Vagina (tissue), 2 donors: ENCODE measurements at regions not wholly inside any gene's neighbourhood (a gene's known extent, or its start where the extent isn't known, plus 50 kb on each side); places are given as distances from the start of the nearest gene placed in this dataset.

ENCODE experiments used
- DNase-seq, 2 donors: peaks; one replicate each; pipeline ENCODE4 v3.0.0-alpha.2; 2017; ENCODE audit errors: extremely low spot score in 2 of 2
- H3K27ac ChIP-seq: fragments of 200-600 bp; sonication (generic); one replicate; pipeline ENCODE4 v1.5.1; 2019
- H3K27me3 ChIP-seq: fragments of 200-600 bp; sonication (generic); one replicate; pipeline ENCODE4 v1.5.1; 2019
- H3K36me3 ChIP-seq, 2 donors: fragments of 200-600 bp; sonication (generic); one replicate each; pipeline ENCODE4 v1.5.1; 2017 to 2019
- H3K4me1 ChIP-seq: fragments of 200-600 bp; sonication (generic); one replicate; pipeline ENCODE4 v1.5.1; 2019
- H3K4me3 ChIP-seq, 2 donors: fragments of 200-600 bp; sonication (generic); 1 replicate in 1 of 2; 2 replicates in 1 of 2; pipeline ENCODE4 v1.5.1; 2016 to 2019
- H3K9me3 ChIP-seq: fragments of 200-600 bp; sonication (generic); one replicate; pipeline ENCODE4 v1.5.1; 2019
- POLR2A ChIP-seq, 2 donors: fragments of 450-650 bp; IDR thresholded peaks; one replicate each; pipeline ENCODE4 v1.6.1; 2017; ENCODE audit warnings: antibody characterized with exemption in 2 of 2, mild to moderate bottlenecking in 2 of 2, moderate library complexity in 2 of 2
- POLR2AphosphoS5 ChIP-seq, 2 donors: sonication (generic); formaldehyde crosslinking; IDR thresholded peaks; one replicate each; pipeline ENCODE4 v1.9.0; 2017; ENCODE audit warnings: antibody characterized with exemption in 2 of 2, mild to moderate bottlenecking in 2 of 2, low read depth in 1 of 2; ENCODE audit not compliant: insufficient read depth in 1 of 2
- intact Hi-C: fragments of 100-400 bp; cut with DNase I; formaldehyde crosslinking; loops from one replicate; pipeline ENCODE4 v1.15.1; 2023
- TF ChIP-seq, protein P1 (sequence below), 3 experiments: fragments of 450-650 bp in 2 of 3; fragments of 200-600 bp in 1 of 3; sonication (generic) in 1 of 3; IDR thresholded peaks; one replicate each; pipeline ENCODE4 v1.5.1; 2017 to 2019; ENCODE audit warnings: antibody characterized with exemption in 3 of 3, mild to moderate bottlenecking in 2 of 3, moderate library complexity in 2 of 3

DNA sequence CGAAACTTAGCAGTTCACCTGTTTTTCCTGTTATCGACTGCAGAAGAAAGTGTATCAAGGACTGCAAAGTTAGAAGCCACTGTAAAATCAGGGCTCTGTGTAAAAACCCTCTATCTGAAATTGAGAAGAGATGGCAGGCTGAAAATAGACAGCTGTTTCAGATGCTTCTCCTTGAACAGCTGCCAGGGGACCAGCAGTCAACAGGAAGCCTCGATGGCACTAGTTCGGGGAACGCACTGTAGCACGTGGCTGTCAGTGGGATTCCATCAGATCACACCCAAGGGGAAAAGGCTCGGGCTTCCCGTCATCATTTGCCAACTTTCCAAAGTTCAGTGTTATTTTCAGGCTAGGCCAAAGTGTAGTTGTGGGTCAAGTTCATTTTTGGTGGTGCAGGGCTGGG is 316.9 kb downstream of the TXNL1 start:
- H3K27me3 ChIP-seq: no peaks in the 10 kb centered on the region
- no peak for TF ChIP-seq POLR2A (IDR thresholded peaks at IDR 0.05)
- TF ChIP-seq POLR2AphosphoS5 (IDR thresholded peaks at IDR 0.05; ENCODE audit: insufficient read depth in 1 of 2, low read depth in 1 of 2): no peak
- TF ChIP-seq, protein P1, sequence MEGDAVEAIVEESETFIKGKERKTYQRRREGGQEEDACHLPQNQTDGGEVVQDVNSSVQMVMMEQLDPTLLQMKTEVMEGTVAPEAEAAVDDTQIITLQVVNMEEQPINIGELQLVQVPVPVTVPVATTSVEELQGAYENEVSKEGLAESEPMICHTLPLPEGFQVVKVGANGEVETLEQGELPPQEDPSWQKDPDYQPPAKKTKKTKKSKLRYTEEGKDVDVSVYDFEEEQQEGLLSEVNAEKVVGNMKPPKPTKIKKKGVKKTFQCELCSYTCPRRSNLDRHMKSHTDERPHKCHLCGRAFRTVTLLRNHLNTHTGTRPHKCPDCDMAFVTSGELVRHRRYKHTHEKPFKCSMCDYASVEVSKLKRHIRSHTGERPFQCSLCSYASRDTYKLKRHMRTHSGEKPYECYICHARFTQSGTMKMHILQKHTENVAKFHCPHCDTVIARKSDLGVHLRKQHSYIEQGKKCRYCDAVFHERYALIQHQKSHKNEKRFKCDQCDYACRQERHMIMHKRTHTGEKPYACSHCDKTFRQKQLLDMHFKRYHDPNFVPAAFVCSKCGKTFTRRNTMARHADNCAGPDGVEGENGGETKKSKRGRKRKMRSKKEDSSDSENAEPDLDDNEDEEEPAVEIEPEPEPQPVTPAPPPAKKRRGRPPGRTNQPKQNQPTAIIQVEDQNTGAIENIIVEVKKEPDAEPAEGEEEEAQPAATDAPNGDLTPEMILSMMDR (IDR thresholded peaks at IDR 0.05): no peak
- intact Hi-C loops: no loop called here
- H3K4me1 ChIP-seq: peaks cover 7% of the 10 kb centered on the region
- no peak overlapping the region for H3K27ac ChIP-seq
- H3K9me3 ChIP-seq: no peaks in the 10 kb centered on the region
- no peaks in the 10 kb centered on the region for H3K36me3 ChIP-seq
- no peak for DNase-seq
- no peak overlapping the region for H3K4me3 ChIP-seq

- Histone ChIP-seq H3K9me3 (no peaks in the 10 kb centered on the region), H3K4me3 (no peak overlapping the region), H3K4me1 (peaks cover 7% of the 10 kb centered on the region), H3K27me3 (no peaks in the 10 kb centered on the region), H3K36me3 (no peaks in the 10 kb centered on the region), H3K27ac (no peak overlapping the region)
- DNase-seq: no peak
- TF ChIP-seq, protein P1 (IDR thresholded peaks at IDR 0.05): no peak
- TF ChIP-seq POLR2A (IDR thresholded peaks at IDR 0.05) (no peak), POLR2AphosphoS5 (IDR thresholded peaks at IDR 0.05; ENCODE audit: insufficient read depth in 1 of 2, low read depth in 1 of 2) (no peak)
- intact Hi-C loops: no loop called here
Observed at GRCh38 chr18:56319953-56320352, 318.4 kb downstream of the TXNL1 start.

DNA sequence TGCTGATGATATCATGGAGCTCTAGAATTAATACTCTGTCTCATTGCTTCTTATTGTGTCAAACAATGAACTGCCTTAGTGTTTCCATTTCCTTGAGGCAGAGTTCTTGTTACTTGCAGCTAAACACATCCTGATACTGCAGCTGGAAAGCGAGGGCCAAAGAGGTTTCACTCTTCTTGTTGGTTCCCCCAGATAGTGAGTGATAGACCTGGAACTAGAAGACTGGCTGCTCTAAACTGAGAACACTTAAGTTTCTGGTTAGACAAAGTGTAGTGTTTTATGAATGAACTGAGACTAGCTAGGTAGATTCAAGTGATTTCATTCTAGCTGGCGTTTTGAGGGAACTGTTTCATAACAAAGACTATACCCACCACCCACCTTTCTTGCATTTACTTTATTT is 321.7 kb downstream of the TXNL1 start:
- Histone ChIP-seq H3K27me3 (no peaks in the 10 kb centered on the region), H3K27ac (no peak overlapping the region), H3K36me3 (no peaks in the 10 kb centered on the region), H3K9me3 (no peaks in the 10 kb centered on the region), H3K4me3 (no peak overlapping the region), H3K4me1 (peaks cover 4% of the 10 kb centered on the region)
- intact Hi-C loops: no loop called here
- TF ChIP-seq POLR2AphosphoS5 (IDR thresholded peaks at IDR 0.05; ENCODE audit: insufficient read depth in 1 of 2, low read depth in 1 of 2) (no peak), POLR2A (IDR thresholded peaks at IDR 0.05) (no peak)
- TF ChIP-seq, protein P1 (IDR thresholded peaks at IDR 0.05): no peak
- no peak for DNase-seq

GRCh38 chr18:56315363-56315762 is 323.0 kb downstream of the TXNL1 start:
- intact Hi-C loops: no loop called here
- TF ChIP-seq POLR2AphosphoS5 (IDR thresholded peaks at IDR 0.05; ENCODE audit: insufficient read depth in 1 of 2, low read depth in 1 of 2) (no peak), POLR2A (IDR thresholded peaks at IDR 0.05) (no peak)
- TF ChIP-seq, protein P1 (IDR thresholded peaks at IDR 0.05): no peak
- no peak overlapping the region for H3K27ac ChIP-seq
- no peaks in the 10 kb centered on the region for H3K27me3 ChIP-seq
- H3K4me3 ChIP-seq: no peak overlapping the region
- H3K36me3 ChIP-seq: no peaks in the 10 kb centered on the region
- no peaks in the 10 kb centered on the region for H3K9me3 ChIP-seq
- no peaks in the 10 kb centered on the region for H3K4me1 ChIP-seq
- no peak for DNase-seq

DNA sequence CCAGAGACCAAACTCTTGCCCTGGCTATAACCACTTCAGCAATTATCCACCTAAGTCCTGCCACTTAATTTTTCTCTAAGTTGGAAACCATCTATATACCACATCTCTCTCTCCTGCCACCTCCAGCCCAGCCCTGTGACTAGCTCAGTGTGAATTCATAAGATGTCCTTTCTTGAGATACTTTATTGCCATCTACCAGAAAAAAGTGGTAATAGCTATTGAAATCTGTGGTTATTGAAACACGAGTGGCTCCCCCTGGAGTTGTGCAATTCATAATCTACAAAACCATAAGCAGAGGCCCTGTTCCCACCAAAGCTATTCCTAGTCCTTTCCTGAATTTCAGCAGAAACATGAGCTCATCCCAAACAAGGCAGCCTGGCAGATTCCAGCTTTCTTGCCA is 324.0 kb downstream of the TXNL1 start:
- no peak for DNase-seq
- intact Hi-C loops: no loop called here
- Histone ChIP-seq H3K27ac (no peak overlapping the region), H3K36me3 (no peaks in the 10 kb centered on the region), H3K27me3 (no peaks in the 10 kb centered on the region), H3K4me3 (no peak overlapping the region), H3K9me3 (no peaks in the 10 kb centered on the region), H3K4me1 (no peaks in the 10 kb centered on the region)
- TF ChIP-seq POLR2A (IDR thresholded peaks at IDR 0.05) (no peak), POLR2AphosphoS5 (IDR thresholded peaks at IDR 0.05; ENCODE audit: insufficient read depth in 1 of 2, low read depth in 1 of 2) (no peak)
- TF ChIP-seq, protein P1 (IDR thresholded peaks at IDR 0.05): no peak
